ENCODE measurements at regions not wholly inside any gene's neighbourhood (a gene's known extent, or its start where the extent isn't known, plus 50 kb on each side); places are given as distances from the start of the nearest gene placed in this dataset.

DNA sequence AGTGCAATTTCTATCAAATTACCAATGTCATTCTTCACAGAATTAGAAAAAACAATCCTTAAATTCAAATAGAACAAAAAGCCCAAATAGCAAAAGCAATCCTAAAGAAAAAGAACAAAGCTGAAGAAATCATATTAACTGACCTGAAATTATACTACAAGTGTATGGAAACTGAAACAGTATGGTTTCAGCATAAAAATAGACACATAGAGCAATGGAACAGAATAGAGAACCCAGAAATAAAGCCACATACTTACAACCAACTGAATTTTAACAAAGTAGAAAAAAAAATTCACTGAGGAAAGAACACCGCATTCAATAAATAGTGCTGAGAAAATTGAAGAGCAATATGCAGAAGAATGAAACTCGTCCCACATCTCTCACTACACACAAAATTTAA is 142.0 kb upstream of the CHRM2 start:
- Mint-ChIP-seq H3K27ac (ENCODE audit: unreplicated experiment) (no peak overlapping the region), H3K4me1 (ENCODE audit: low read depth, unreplicated experiment) (no peaks in the 10 kb centered on the region), H3K36me3 (ENCODE audit: unreplicated experiment) (no peaks in the 10 kb centered on the region), H3K9me3 (ENCODE audit: unreplicated experiment) (no peaks in the 10 kb centered on the region), H3K4me3 (ENCODE audit: unreplicated experiment) (no peak overlapping the region), H3K27me3 (ENCODE audit: unreplicated experiment) (no peaks in the 10 kb centered on the region)
- no peak for DNase-seq
- TF ChIP-seq, protein P1, sequence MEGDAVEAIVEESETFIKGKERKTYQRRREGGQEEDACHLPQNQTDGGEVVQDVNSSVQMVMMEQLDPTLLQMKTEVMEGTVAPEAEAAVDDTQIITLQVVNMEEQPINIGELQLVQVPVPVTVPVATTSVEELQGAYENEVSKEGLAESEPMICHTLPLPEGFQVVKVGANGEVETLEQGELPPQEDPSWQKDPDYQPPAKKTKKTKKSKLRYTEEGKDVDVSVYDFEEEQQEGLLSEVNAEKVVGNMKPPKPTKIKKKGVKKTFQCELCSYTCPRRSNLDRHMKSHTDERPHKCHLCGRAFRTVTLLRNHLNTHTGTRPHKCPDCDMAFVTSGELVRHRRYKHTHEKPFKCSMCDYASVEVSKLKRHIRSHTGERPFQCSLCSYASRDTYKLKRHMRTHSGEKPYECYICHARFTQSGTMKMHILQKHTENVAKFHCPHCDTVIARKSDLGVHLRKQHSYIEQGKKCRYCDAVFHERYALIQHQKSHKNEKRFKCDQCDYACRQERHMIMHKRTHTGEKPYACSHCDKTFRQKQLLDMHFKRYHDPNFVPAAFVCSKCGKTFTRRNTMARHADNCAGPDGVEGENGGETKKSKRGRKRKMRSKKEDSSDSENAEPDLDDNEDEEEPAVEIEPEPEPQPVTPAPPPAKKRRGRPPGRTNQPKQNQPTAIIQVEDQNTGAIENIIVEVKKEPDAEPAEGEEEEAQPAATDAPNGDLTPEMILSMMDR (IDR thresholded peaks at IDR 0.05; ENCODE audit: partially characterized antibody, unreplicated experiment) = no peak

DNA sequence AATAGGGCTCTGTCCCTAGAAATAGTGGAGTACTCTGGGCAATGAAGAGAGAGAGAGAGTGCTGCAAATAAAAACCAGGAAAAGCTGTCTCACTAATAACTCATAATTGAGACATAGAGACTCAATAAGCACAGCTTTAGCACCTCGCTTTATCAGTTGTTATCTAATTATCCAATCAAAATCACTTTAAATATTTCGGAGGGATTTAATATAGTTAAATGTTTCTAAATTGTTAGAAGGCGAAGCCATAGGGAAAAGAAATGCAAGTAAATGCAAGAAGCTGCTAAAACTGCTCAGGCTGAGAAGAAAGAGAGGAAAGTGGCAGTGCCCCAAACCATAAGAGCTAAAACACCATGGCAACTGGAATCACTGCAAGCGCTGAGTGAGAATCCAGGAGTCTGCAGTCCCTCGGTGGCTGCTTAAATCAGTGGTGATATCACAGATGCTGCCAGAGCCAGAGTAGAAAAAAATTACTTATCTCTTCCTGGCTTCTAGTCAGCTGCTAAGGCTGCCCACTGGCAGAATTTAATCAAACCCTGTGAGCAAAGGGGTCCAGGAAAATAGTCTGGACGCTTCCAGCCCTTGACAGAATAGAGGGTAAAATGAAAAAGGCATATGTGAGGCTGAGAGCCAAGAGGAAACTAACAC is 150.4 kb upstream of the CHRM2 start:
- Mint-ChIP-seq H3K4me1 (ENCODE audit: low read depth, unreplicated experiment) (no peaks in the 10 kb centered on the region), H3K27me3 (ENCODE audit: unreplicated experiment) (no peaks in the 10 kb centered on the region), H3K9me3 (ENCODE audit: unreplicated experiment) (no peaks in the 10 kb centered on the region), H3K36me3 (ENCODE audit: unreplicated experiment) (no peaks in the 10 kb centered on the region), H3K27ac (ENCODE audit: unreplicated experiment) (no peak overlapping the region), H3K4me3 (ENCODE audit: unreplicated experiment) (no peak overlapping the region)
- TF ChIP-seq, protein P1 (IDR thresholded peaks at IDR 0.05; ENCODE audit: partially characterized antibody, unreplicated experiment) = no peak
- DNase-seq = no peak

DNA sequence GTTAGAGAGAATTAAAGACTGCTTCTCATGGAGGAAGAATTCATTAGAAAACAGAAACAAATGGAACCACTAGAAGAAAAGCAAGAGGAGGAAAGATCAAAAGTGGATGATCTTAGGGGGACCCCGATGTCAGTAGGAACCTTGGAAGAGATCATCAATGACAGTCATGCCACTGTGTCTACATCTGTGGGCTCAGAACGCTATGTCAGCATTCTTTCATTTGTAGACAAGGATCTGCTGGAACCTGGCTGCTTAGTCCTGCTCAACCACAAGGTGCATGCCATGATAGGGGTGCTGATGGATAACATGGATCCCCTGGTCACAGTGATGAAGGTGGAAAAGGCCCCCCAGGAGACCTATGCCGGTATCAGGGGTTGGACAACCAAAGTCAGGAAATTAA is 154.4 kb upstream of the CHRM2 start:
- Mint-ChIP-seq H3K27ac (ENCODE audit: unreplicated experiment) (no peak overlapping the region), H3K36me3 (ENCODE audit: unreplicated experiment) (no peaks in the 10 kb centered on the region), H3K4me3 (ENCODE audit: unreplicated experiment) (no peak overlapping the region), H3K27me3 (ENCODE audit: unreplicated experiment) (no peaks in the 10 kb centered on the region), H3K4me1 (ENCODE audit: low read depth, unreplicated experiment) (no peaks in the 10 kb centered on the region), H3K9me3 (ENCODE audit: unreplicated experiment) (no peaks in the 10 kb centered on the region)
- DNase-seq = no peak
- TF ChIP-seq, protein P1 (IDR thresholded peaks at IDR 0.05; ENCODE audit: partially characterized antibody, unreplicated experiment) = no peak

DNA sequence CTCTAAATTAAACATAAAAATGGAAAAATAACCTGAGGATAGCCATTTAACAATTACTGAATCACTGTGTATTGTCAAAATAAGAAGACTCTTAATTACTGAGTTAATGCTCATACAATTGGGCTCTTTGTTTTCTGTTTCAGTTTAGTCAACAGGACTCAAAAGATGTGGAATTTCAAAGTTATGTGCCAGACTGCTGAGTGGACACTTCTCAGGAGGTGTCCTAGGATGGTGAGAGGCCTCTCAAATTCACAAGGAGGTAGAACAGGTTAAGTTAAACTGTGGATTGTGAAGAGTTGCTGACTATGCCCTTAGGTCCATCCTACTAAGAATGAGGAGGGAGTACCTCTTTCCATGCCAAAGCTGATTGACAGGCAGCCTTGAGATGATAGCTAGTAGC is 157.7 kb upstream of the CHRM2 start:
- Mint-ChIP-seq H3K9me3 (ENCODE audit: unreplicated experiment) (no peaks in the 10 kb centered on the region), H3K4me3 (ENCODE audit: unreplicated experiment) (no peak overlapping the region), H3K27me3 (ENCODE audit: unreplicated experiment) (no peaks in the 10 kb centered on the region), H3K36me3 (ENCODE audit: unreplicated experiment) (no peaks in the 10 kb centered on the region), H3K27ac (ENCODE audit: unreplicated experiment) (no peak overlapping the region), H3K4me1 (ENCODE audit: low read depth, unreplicated experiment) (no peaks in the 10 kb centered on the region)
- no peak for DNase-seq
- TF ChIP-seq, protein P1 (IDR thresholded peaks at IDR 0.05; ENCODE audit: partially characterized antibody, unreplicated experiment) = no peak

DNA sequence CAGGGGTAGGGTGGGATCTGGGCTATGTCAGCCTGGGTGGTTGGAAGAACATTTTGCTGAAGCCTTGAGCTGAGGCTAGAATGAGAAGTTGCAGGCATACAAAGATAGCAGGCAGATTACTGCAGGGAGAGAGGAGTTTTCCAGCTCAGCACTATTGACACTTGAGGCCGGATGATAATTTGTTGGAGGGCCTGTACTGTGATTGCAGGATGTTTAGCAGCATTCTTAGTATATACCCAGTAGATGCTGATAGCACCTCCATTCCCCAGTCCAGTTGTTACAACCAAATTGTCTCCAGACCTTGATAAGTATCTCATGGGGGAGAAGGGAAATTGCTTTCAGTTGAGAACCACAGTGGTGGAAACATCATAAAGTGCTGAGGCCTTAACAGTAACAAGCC is 158.6 kb upstream of the CHRM2 start:
- no peaks in the 10 kb centered on the region for H3K4me1 Mint-ChIP-seq (ENCODE audit: low read depth, unreplicated experiment)
- TF ChIP-seq, protein P1 (IDR thresholded peaks at IDR 0.05; ENCODE audit: partially characterized antibody, unreplicated experiment) = no peak
- H3K4me3 Mint-ChIP-seq (ENCODE audit: unreplicated experiment) = no peak overlapping the region
- H3K9me3 Mint-ChIP-seq (ENCODE audit: unreplicated experiment) = no peaks in the 10 kb centered on the region
- H3K27me3 Mint-ChIP-seq (ENCODE audit: unreplicated experiment) = no peaks in the 10 kb centered on the region
- no peak overlapping the region for H3K27ac Mint-ChIP-seq (ENCODE audit: unreplicated experiment)
- DNase-seq = no peak
- H3K36me3 Mint-ChIP-seq (ENCODE audit: unreplicated experiment) = no peaks in the 10 kb centered on the region

Data from glutamatergic neuron (in vitro differentiated cells).